D721Med (cell line): ENCODE measurements at regions not wholly inside any gene's neighbourhood (a gene's known extent, or its start where the extent isn't known, plus 50 kb on each side); places are given as distances from the start of the nearest gene placed in this dataset.
A peak's percentile ranks its signal among the peaks of the same experiment; 100 is the strongest.

Experiments used
- DNase-seq: peaks from one replicate; pipeline ENCODE4 v3.0.0; 2011; ENCODE audit warnings: low spot score; ENCODE audit not compliant: insufficient read length
- FAIRE-seq: peaks from 2 replicates; lab custom pipeline; 2011; peaks lifted over from hg19 to GRCh38; lab: Jason Lieb, UNC
- TF ChIP-seq, protein P1 (sequence below): IDR thresholded peaks from 2 replicates; pipeline ENCODE4 v1.5.1; 2012; ENCODE audit warnings: mild to moderate bottlenecking, control low read depth; ENCODE audit not compliant: insufficient read depth; ENCODE audit errors: missing control alignments

- TF ChIP-seq, protein P1, sequence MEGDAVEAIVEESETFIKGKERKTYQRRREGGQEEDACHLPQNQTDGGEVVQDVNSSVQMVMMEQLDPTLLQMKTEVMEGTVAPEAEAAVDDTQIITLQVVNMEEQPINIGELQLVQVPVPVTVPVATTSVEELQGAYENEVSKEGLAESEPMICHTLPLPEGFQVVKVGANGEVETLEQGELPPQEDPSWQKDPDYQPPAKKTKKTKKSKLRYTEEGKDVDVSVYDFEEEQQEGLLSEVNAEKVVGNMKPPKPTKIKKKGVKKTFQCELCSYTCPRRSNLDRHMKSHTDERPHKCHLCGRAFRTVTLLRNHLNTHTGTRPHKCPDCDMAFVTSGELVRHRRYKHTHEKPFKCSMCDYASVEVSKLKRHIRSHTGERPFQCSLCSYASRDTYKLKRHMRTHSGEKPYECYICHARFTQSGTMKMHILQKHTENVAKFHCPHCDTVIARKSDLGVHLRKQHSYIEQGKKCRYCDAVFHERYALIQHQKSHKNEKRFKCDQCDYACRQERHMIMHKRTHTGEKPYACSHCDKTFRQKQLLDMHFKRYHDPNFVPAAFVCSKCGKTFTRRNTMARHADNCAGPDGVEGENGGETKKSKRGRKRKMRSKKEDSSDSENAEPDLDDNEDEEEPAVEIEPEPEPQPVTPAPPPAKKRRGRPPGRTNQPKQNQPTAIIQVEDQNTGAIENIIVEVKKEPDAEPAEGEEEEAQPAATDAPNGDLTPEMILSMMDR, result no peak
- FAIRE-seq, result no peak
Measured at GRCh38 chr4:170591076-170591475, 501.3 kb upstream of the AADAT start.

GRCh38 chr4:170589597-170590191 is 499.9 kb upstream of the AADAT start:
- no peak for DNase-seq

More at GRCh38 chr4:170591076-170591475, 501.3 kb upstream of the AADAT start:
- no peak for DNase-seq

GRCh38 chr4:170581969-170582368 is 492.2 kb upstream of the AADAT start:
- TF ChIP-seq, protein P1, result no peak
- FAIRE-seq (no peak), DNase-seq (no peak)

More at GRCh38 chr4:170589597-170590191, 499.9 kb upstream of the AADAT start:
- FAIRE-seq, result peak; percentile 70
- TF ChIP-seq, protein P1, result peak; percentile 67

DNA sequence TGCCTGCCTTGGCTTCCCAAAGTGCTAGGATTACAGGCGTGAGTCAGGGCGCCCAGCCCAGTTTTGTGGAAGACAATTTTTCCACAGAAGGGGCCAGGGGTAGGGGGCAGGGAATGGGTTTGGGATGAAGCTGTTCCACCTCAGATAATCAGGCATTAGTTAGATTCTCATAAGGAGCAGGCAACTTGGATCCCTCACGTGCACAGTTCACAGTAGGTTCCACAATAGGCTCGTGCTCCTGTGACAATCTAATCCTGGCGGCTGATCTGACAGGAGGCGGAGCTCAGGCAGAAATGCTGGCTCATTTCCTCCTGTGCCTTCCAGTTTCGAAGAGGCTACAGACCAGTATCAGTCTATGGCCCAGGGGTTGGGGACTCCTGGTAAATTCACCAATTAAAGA is 491.6 kb upstream of the AADAT start:
- no peak for FAIRE-seq
- TF ChIP-seq, protein P1, result no peak
- DNase-seq, result no peak

DNA sequence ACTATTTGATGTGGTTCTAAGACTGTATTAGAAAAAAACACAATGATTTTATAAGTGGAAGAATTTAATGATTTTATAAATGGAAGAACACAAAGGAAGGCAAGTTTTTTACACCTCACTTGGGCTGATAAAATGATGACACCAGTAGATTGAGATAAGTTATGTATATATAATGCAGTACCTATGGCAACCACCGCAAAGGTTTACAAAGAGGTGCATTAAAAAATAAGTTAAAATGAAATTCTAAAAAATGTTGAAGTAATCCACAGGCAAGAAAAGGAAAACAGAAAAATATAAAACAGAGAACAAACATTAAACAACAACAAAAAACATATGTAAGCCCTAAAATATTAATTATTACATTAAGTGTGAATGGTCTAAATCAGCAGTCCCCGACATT is 490.9 kb upstream of the AADAT start:
- TF ChIP-seq, protein P1, result no peak
- no peak for FAIRE-seq

DNA sequence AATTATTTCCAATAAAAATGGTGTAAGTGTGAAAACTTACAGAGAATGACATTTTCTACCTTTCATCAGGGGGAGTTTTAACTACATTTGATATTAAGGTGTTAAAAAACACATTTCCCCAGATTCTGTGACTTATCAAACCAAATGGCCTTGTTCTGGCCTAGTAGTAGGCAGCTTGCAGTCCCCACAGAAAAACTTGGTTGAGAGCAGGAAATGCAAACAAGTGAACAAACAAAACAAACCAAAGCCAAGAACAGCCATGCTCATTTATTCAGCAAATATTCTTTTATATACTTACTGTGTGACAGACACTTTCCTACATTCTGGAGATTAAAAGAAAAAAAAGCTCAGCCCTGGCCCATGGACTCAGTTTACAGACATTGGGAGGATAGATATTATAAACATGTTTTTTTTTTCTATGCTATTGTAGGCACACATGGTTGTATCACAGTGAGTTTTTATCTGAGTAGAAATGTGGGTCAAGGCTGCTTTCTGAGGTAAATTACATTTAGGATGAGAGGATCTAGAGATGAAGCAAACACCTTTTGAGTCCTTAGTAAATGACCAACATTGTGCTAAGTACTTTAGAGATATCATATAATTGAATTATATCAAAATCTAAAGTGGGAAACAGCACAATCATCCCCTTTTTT is 449.2 kb upstream of the AADAT start:
- DNase-seq, result no peak

More for the DNA sequence above, 490.9 kb upstream of the AADAT start:
- no peak for DNase-seq

More for the DNA sequence above, 449.2 kb upstream of the AADAT start:
- FAIRE-seq, result no peak
- TF ChIP-seq, protein P1, result no peak
